HEK293 (cell line): ENCODE measurements at regions not wholly inside any gene's neighbourhood (a gene's known extent, or its start where the extent isn't known, plus 50 kb on each side); places are given as distances from the start of the nearest gene placed in this dataset.

Source experiments
- CTCF ChIP-seq: fragments of 450-650 bp; formaldehyde crosslinking; IDR thresholded peaks from 2 replicates; pipeline ENCODE4 v1.5.1; 2016; ENCODE audit warnings: missing biosample characterization, missing genetic modification characterization
- KLF1 ChIP-seq: fragments of 450-650 bp; formaldehyde crosslinking; IDR thresholded peaks from 2 replicates; pipeline ENCODE4 v1.5.1; 2016; ENCODE audit warnings: missing biosample characterization, missing genetic modification characterization
- MZF1 ChIP-seq: fragments of 450-650 bp; formaldehyde crosslinking; IDR thresholded peaks from 2 replicates; pipeline ENCODE4 v1.5.1; 2017; ENCODE audit warnings: missing biosample characterization, missing genetic modification characterization, borderline replicate concordance
- REPIN1 ChIP-seq: fragments of 450-650 bp; formaldehyde crosslinking; IDR thresholded peaks from 2 replicates; pipeline ENCODE4 v1.5.1; 2017; ENCODE audit warnings: missing biosample characterization, missing genetic modification characterization, low read depth
- ZNF112 ChIP-seq: fragments of 450-650 bp; formaldehyde crosslinking; IDR thresholded peaks from 2 replicates; pipeline ENCODE4 v1.5.0; 2017; ENCODE audit warnings: missing biosample characterization, missing genetic modification characterization
- ZNF138 ChIP-seq: fragments of 450-650 bp; formaldehyde crosslinking; IDR thresholded peaks from 2 replicates; pipeline ENCODE4 v1.5.1; 2016; ENCODE audit warnings: missing biosample characterization, missing genetic modification characterization, borderline replicate concordance
- ZNF274 ChIP-seq, 2 experiments: fragments of 200-500 bp in 1 of 2; fragments of 450-650 bp in 1 of 2; sonication (Bioruptor generic) in 1 of 2; formaldehyde crosslinking in 1 of 2; IDR thresholded peaks; 2 replicates each; pipeline versions ENCODE4 v1.5.1 to v1.6.1; 2014 to 2016; ENCODE audit warnings: borderline replicate concordance in 1 of 2, inconsistent platforms in 1 of 2, low read length in 1 of 2, missing biosample characterization in 1 of 2, missing genetic modification characterization in 1 of 2
- ZNF354C ChIP-seq: fragments of 450-650 bp; formaldehyde crosslinking; IDR thresholded peaks from 2 replicates; pipeline ENCODE4 v1.5.1; 2016; ENCODE audit warnings: missing biosample characterization, missing genetic modification characterization, low read depth, borderline replicate concordance
- ZNF629 ChIP-seq: fragments of 450-650 bp; formaldehyde crosslinking; IDR thresholded peaks from 2 replicates; pipeline ENCODE4 v1.5.1; 2017; ENCODE audit warnings: missing biosample characterization, missing genetic modification characterization
- ZNF639 ChIP-seq: fragments of 450-650 bp; formaldehyde crosslinking; IDR thresholded peaks from 2 replicates; pipeline ENCODE4 v1.5.1; 2016; ENCODE audit warnings: missing biosample characterization, missing genetic modification characterization

DNA sequence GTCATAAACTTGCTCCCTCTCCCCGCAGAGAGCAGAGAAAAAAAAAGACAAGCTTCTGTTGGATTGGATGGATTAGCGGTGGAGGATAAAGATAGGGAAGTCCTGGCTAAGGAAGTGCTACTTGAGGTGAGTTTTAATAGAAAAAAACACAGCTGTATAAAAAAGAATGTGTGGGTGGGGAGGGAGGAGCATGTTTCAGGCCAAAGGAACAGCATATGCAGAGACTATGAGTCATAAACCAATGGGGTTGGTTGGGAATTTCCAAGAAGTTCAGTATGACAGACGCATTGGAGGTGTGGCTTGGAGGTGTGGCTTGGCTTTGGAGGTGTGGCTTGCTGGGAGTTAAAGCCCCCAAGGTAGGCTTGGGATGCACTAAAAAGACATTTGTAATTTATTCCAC lies 103.0 kb upstream of the LSM8 start:
- TF ChIP-seq ZNF354C (tag by site-specific recombination) (no peak), ZNF629 (tag by site-specific recombination) (no peak), CTCF (tag by site-specific recombination) (no peak), KLF1 (tag by site-specific recombination) (no peak), ZNF112 (tag by site-specific recombination) (no peak), MZF1 (tag by site-specific recombination) (no peak), REPIN1 (tag by site-specific recombination) (no peak), ZNF639 (tag by site-specific recombination) (no peak), ZNF138 (tag by site-specific recombination) (no peak), ZNF274 (IDR thresholded peaks at IDR 0.05; ENCODE audit: low read length) (no peak), ZNF274 (tag by site-specific recombination; IDR thresholded peaks at IDR 0.05; ENCODE audit: borderline replicate concordance) (no peak)
